ENCODE measurements at regions not wholly inside any gene's neighbourhood (a gene's known extent, or its start where the extent isn't known, plus 50 kb on each side); places are given as distances from the start of the nearest gene placed in this dataset.

- Histone ChIP-seq H3K9me3 (ENCODE audit: control insufficient read depth, insufficient read depth, low read length) (no peaks in the 10 kb centered on the region; the same call in 1 of the 2 replicates), H4K20me1 (ENCODE audit: control insufficient read depth, insufficient read depth, low read depth, low read length) (no peaks in the 10 kb centered on the region), H3K27me3 (ENCODE audit: control insufficient read depth, low read length) (no peaks in the 10 kb centered on the region), H3K4me2 (ENCODE audit: low read length) (no peak overlapping the region), H3K27ac (ENCODE audit: low read depth, low read length) (no peak overlapping the region), H3K79me2 (ENCODE audit: control insufficient read depth, low read length) (no peaks in the 10 kb centered on the region), H3F3A (ENCODE audit: control insufficient read depth, insufficient read depth) (no peaks in the 10 kb centered on the region), H3K4me1 (ENCODE audit: control insufficient read depth, low read length) (no peaks in the 10 kb centered on the region), H3K9me2 (replicated peaks; ENCODE audit: control insufficient read depth, low read length) (no peaks in the 10 kb centered on the region), H3K36me3 (ENCODE audit: control insufficient read depth, low read length) (no peaks in the 10 kb centered on the region), H3K4me3 (ENCODE audit: low read length) (no peak overlapping the region)
- TF ChIP-seq CTCF (IDR thresholded peaks at IDR 0.05; ENCODE audit: low read depth, low read length, poor library complexity, severe bottlenecking), result no peak
- TF ChIP-seq EZH2phosphoT487 (IDR thresholded peaks at IDR 0.05; ENCODE audit: borderline replicate concordance, low read length), result no peak
These were observed 238.6 kb downstream of the PIK3R1 start for GRCh38 chr5:68454172-68454571.

GRCh38 chr5:68454766-68455165 lies 239.2 kb downstream of the PIK3R1 start:
- H3K4me1 ChIP-seq (ENCODE audit: control insufficient read depth, low read length), result no peaks in the 10 kb centered on the region
- H3K36me3 ChIP-seq (ENCODE audit: control insufficient read depth, low read length), result no peaks in the 10 kb centered on the region
- TF ChIP-seq CTCF (IDR thresholded peaks at IDR 0.05; ENCODE audit: low read depth, low read length, poor library complexity, severe bottlenecking), result no peak
- no peak for TF ChIP-seq EZH2phosphoT487 (IDR thresholded peaks at IDR 0.05; ENCODE audit: borderline replicate concordance, low read length)
- H3K4me3 ChIP-seq (ENCODE audit: low read length), result no peak overlapping the region
- H3K9me2 ChIP-seq (replicated peaks; ENCODE audit: control insufficient read depth, low read length), result no peaks in the 10 kb centered on the region
- H3K9me3 ChIP-seq (ENCODE audit: control insufficient read depth, insufficient read depth, low read length), result no peaks in the 10 kb centered on the region; the same call in 1 of the 2 replicates
- no peaks in the 10 kb centered on the region for H3K79me2 ChIP-seq (ENCODE audit: control insufficient read depth, low read length)
- H3K4me2 ChIP-seq (ENCODE audit: low read length), result no peak overlapping the region
- H3F3A ChIP-seq (ENCODE audit: control insufficient read depth, insufficient read depth), result no peaks in the 10 kb centered on the region
- no peaks in the 10 kb centered on the region for H4K20me1 ChIP-seq (ENCODE audit: control insufficient read depth, insufficient read depth, low read depth, low read length)
- H3K27me3 ChIP-seq (ENCODE audit: control insufficient read depth, low read length), result no peaks in the 10 kb centered on the region
- no peak overlapping the region for H3K27ac ChIP-seq (ENCODE audit: low read depth, low read length)

- Histone ChIP-seq H3K27me3 (ENCODE audit: control insufficient read depth, low read length) (no peaks in the 10 kb centered on the region), H3K9me3 (ENCODE audit: control insufficient read depth, insufficient read depth, low read length) (no peaks in the 10 kb centered on the region; the same call in 1 of the 2 replicates), H3K4me3 (ENCODE audit: low read length) (no peak overlapping the region), H3F3A (ENCODE audit: control insufficient read depth, insufficient read depth) (no peaks in the 10 kb centered on the region), H3K4me1 (ENCODE audit: control insufficient read depth, low read length) (no peaks in the 10 kb centered on the region), H3K4me2 (ENCODE audit: low read length) (no peak overlapping the region), H3K9me2 (replicated peaks; ENCODE audit: control insufficient read depth, low read length) (no peaks in the 10 kb centered on the region), H3K27ac (ENCODE audit: low read depth, low read length) (no peak overlapping the region), H3K79me2 (ENCODE audit: control insufficient read depth, low read length) (no peaks in the 10 kb centered on the region), H3K36me3 (ENCODE audit: control insufficient read depth, low read length) (no peaks in the 10 kb centered on the region), H4K20me1 (ENCODE audit: control insufficient read depth, insufficient read depth, low read depth, low read length) (no peaks in the 10 kb centered on the region)
- TF ChIP-seq CTCF (IDR thresholded peaks at IDR 0.05; ENCODE audit: low read depth, low read length, poor library complexity, severe bottlenecking) (no peak), EZH2phosphoT487 (IDR thresholded peaks at IDR 0.05; ENCODE audit: borderline replicate concordance, low read length) (no peak)
These were observed 239.7 kb downstream of the PIK3R1 start for GRCh38 chr5:68455216-68455615.

Measured in DOHH2 (cell line).